Stimulated activated CD4-positive, alpha-beta T cell treated with anti-CD3 and anti-CD28 coated beads, Interleukin-1b, Interleukin-23, amount 100 ng/mL, for 48 hours (primary cell): ENCODE measurements at regions not wholly inside any gene's neighbourhood (a gene's known extent, or its start where the extent isn't known, plus 50 kb on each side); places are given as distances from the start of the nearest gene placed in this dataset.
"Not testable (repeated sequence)": the region's sequence is repeated elsewhere in the genome, so short reads cannot be mapped to it uniquely, and the experiment has no call there.

ENCODE experiments used
- DNase-seq: peaks from one replicate; pipeline ENCODE4 v3.0.0-alpha.2; 2020

DNA sequence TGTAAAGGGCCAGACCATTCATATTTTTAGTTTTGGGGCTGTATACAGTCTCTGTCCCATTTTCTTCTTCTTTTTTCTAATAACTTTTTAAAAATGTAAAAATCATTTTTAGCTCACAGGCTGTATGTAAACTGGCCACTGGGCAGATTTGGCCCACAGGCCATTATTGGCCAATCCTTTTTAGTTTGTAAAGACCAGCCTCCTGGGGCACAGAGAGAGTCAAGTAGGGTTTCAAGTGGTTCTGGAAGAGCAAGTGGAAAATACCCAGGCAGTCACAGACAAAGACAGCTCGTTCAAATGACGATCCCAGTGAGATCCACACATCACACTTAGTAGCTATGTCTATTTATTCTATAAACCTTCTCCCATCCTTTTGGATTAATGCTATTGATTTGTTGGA is 150.2 kb upstream of the ARHGAP20 start:
- no peak for DNase-seq

DNA sequence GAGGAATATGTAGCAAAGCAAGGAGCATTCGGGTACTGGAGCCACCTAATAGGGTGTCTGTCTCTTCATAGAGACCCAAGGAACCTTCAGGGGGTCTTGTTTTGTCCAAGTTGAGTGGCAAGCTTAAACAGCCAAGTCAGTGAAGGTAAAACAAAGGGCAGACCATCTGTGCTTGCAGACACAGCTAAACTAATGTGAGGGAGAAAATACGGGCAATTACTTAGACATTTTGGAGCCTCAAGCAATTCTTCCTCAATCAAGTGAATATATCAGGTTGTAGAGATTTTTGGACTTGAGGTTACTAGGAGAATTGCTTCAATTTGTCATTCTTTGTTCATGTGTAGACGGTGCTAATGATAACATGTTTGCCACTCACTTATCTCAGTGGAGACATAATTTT is 148.2 kb upstream of the ARHGAP20 start:
- DNase-seq, result no peak

GRCh38 chr11:110859998-110860397 is 147.8 kb upstream of the ARHGAP20 start:
- DNase-seq, result no peak

GRCh38 chr11:110859240-110859840 is 147.1 kb upstream of the ARHGAP20 start:
- no peak for DNase-seq

DNA sequence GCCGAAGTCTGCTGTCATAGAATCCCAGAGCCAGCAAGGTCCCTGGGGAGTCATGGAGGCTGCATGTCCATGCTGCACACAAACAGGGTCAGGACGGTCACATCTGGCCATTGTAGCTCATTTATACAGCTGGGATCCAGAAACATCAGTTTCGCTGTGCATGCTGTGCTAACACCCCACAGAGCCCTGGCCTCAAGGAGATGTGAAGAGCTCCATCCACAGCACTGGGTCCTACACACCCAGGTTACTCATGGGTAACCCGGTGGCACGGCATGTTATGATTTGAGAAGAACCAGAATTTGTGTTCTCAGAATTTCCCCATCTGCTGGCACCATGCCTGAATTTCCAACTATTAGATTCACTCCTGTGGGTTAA is 146.3 kb upstream of the ARHGAP20 start:
- no peak for DNase-seq

- no peak for DNase-seq
These were observed 145.8 kb upstream of the ARHGAP20 start for GRCh38 chr11:110857892-110858546.

GRCh38 chr11:110856996-110857812 is 145.0 kb upstream of the ARHGAP20 start:
- DNase-seq, result no peak

- DNase-seq, result no peak
These were observed 144.1 kb upstream of the ARHGAP20 start for GRCh38 chr11:110856340-110856739.

DNA sequence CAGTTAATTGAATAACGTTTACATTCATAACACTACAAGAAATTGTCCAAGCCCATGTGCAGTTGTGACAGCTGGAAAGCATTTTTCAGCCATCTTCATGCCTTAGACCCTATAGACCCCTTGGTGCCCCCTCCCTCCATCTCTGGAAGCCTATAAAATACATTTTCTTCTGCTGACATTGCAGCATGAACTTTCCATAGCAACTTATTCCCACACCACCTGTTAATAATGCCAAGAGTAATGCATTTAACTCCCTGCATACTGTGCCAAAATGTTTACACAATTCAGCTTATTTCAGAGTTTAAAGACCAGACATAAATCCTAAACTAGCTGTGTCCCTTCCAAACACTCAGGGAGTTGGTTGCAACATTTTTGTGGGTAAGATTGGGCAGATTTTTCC is 143.0 kb upstream of the ARHGAP20 start:
- no peak for DNase-seq

- DNase-seq, result no peak
These were observed 140.8 kb upstream of the ARHGAP20 start for GRCh38 chr11:110852921-110853490.

- DNase-seq, result no peak
These were observed 138.6 kb upstream of the ARHGAP20 start for GRCh38 chr11:110850846-110851245.

GRCh38 chr11:110843053-110843452 is 130.8 kb upstream of the ARHGAP20 start:
- DNase-seq, result not testable (repeated sequence)

GRCh38 chr11:110838808-110839207 is 126.6 kb upstream of the ARHGAP20 start:
- DNase-seq, result no peak

DNA sequence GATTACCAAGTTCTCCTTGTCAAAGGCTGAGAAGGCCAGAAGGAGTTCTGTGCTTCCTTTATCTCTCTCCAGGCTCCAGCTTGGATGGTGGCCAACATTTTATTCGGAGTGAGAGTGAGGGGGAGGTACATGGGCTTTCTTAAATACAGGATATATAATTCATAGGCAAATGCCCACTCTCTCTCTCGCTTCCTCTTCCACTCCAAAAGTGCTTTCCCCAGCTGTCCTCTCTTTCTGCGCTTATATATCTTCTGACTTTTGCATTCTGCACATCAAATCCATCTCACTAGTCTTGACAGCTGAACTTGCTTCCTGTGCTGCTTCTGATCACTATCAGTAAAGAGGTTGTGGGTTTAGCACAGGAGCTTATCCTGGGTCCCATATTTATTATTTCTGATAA is 125.4 kb upstream of the ARHGAP20 start:
- no peak for DNase-seq

DNA sequence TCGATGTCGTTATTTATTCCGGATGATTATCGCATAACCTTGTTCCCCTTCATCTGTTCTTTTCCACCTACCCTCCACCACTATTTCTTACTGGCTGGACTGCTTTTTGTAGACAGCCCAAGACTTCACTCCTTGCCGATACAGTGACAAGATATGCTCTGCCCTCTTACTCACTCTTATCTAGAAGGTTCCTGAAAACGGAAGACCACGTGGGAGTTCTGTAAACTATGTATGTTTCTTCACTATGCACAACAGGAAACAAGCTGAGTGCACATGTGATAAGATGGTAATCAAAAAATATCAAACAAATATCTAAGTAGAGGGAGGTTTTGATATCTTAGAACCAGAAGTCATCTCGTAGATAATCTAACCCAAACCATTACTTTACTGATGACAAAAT is 122.9 kb upstream of the ARHGAP20 start:
- DNase-seq, result no peak

DNA sequence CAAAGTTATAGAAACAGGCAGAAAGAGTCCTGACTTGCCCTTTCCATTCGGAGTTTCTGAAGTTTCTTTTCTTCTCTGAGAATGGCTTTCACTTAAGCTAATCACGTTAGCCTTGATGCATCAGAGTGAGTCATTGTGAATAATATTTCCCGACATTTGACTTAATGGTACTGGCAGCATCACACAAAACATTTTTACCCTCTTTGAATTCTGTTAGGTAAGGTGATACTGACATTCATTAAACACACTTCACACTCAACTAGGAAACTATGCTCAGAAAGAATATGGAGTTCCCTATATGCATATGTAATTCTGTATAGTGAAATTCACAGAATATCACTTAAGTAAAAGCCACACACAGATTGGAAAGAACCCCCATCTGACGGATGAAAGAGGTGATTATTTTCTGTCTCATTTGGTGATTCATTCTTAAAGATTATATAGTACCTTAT is 120.8 kb upstream of the ARHGAP20 start:
- DNase-seq, result no peak

DNA sequence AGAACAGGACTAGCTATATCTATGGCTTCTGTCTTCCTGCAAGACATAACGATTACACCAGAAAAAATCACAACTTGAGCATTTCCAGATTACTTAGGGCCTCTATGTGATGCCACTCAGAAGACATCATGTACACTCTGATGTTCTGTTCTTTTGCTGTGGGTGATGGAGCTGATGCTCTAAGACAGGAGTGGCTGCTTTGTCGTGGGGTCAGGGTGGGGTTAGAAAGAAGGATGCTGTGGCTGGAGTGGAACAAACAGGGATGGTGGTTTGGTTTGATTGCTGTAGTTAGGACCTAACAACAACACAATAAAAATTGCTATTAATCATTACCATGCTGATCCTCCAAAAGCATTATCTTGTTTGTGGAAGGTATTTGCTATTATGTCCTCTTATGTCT is 120.3 kb upstream of the ARHGAP20 start:
- DNase-seq, result no peak

- no peak for DNase-seq
These were observed 119.8 kb upstream of the ARHGAP20 start for GRCh38 chr11:110832080-110832479.

- no peak for DNase-seq
These were observed 118.5 kb upstream of the ARHGAP20 start for GRCh38 chr11:110830747-110831146.

DNA sequence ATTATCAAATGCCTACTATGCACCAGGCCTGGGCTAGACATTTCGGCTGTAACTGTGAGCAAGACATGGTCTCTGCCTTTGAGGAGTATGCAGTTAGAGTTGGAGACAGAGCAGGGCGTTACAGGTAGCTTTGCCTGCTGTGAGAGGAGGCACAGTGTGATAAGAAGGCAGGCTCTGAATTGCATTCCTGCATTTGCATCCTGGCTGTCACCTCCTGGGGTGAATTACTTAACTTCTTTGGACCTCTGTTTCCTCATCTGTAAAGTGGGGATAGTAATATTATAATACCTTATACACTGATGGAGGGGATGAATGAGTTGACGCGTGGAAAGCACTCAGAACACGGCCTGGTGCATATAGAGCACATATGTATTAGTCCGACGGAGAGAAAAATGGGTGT is 118.1 kb upstream of the ARHGAP20 start:
- no peak for DNase-seq

GRCh38 chr11:110829873-110830272 is 117.6 kb upstream of the ARHGAP20 start:
- DNase-seq, result no peak

GRCh38 chr11:110828086-110828485 is 115.8 kb upstream of the ARHGAP20 start:
- DNase-seq, result no peak

DNA sequence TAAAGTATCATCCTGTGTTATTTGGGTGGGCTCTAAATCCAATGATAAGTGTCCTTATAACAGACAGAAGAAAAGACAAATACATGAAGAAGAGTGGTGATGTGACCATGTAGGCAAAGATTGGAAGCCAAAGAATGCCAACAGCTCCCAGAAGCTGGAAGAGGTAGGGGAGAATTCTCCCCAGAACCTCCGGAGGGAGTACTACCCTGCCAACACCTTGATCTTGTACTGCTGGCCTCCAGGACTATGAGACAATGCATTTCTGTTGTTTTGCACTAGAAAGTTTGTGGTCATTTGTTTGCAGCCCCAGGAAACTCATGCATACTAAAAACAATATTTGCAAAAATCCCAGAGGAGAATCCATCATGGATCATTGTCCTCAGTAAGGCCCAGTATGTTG is 115.0 kb upstream of the ARHGAP20 start:
- DNase-seq, result no peak
